ENCODE measurements at regions not wholly inside any gene's neighbourhood (a gene's known extent, or its start where the extent isn't known, plus 50 kb on each side); places are given as distances from the start of the nearest gene placed in this dataset.
"Not testable (repeated sequence)": the region's sequence is repeated elsewhere in the genome, so short reads cannot be mapped to it uniquely, and the experiment has no call there.

GRCh38 chr18:4704781-4705180 is 249.7 kb upstream of the DLGAP1 start:
- no peak for TF ChIP-seq CTCF (IDR thresholded peaks at IDR 0.05; ENCODE audit: insufficient read depth, low read length, missing control alignments)
- ChIA-PET POLR2A (no interaction called here), CTCF (no interaction called here)
- no peak overlapping the region for H3K4me3 ChIP-seq (ENCODE audit: low read depth, low read length)
- no peak for DNase-seq (ENCODE audit: low read depth, low spot score)

- H3K4me3 ChIP-seq (ENCODE audit: low read depth, low read length): no peak overlapping the region
- no peak for TF ChIP-seq CTCF (IDR thresholded peaks at IDR 0.05; ENCODE audit: insufficient read depth, low read length, missing control alignments)
- CTCF ChIA-PET: interaction anchor here (0.6 kb wide), 1 partner anchor 14 kb away, joined by 3 read pairs; no protein-coding TSS in a partner anchor
- POLR2A ChIA-PET: no interaction called here
- DNase-seq (ENCODE audit: low read depth, low spot score): no peak
Observed at GRCh38 chr18:4691836-4692235, 236.7 kb upstream of the DLGAP1 start.

GRCh38 chr18:4678685-4679084 is 223.6 kb upstream of the DLGAP1 start:
- DNase-seq (ENCODE audit: low read depth, low spot score); POLR2A ChIA-PET; H3K4me3 ChIP-seq (ENCODE audit: low read depth, low read length); CTCF ChIA-PET: not testable (repeated sequence)

GRCh38 chr18:4677006-4677405 is 221.9 kb upstream of the DLGAP1 start:
- POLR2A ChIA-PET: no interaction called here
- DNase-seq (ENCODE audit: low read depth, low spot score): no peak
- TF ChIP-seq CTCF (IDR thresholded peaks at IDR 0.05; ENCODE audit: insufficient read depth, low read length, missing control alignments): no peak
- CTCF ChIA-PET: no interaction called here
- no peak overlapping the region for H3K4me3 ChIP-seq (ENCODE audit: low read depth, low read length)

GRCh38 chr18:4672162-4672561 is 217.1 kb upstream of the DLGAP1 start:
- no peak for TF ChIP-seq CTCF (IDR thresholded peaks at IDR 0.05; ENCODE audit: insufficient read depth, low read length, missing control alignments)
- DNase-seq (ENCODE audit: low read depth, low spot score): no peak
- POLR2A ChIA-PET: no interaction called here
- CTCF ChIA-PET: no interaction called here
- H3K4me3 ChIP-seq (ENCODE audit: low read depth, low read length): no peak overlapping the region

GRCh38 chr18:4658804-4659203 is 203.7 kb upstream of the DLGAP1 start:
- ChIA-PET POLR2A (no interaction called here), CTCF (no interaction called here)
- no peak for DNase-seq (ENCODE audit: low read depth, low spot score)
- no peak for TF ChIP-seq CTCF (IDR thresholded peaks at IDR 0.05; ENCODE audit: insufficient read depth, low read length, missing control alignments)
- H3K4me3 ChIP-seq (ENCODE audit: low read depth, low read length): no peak overlapping the region

GRCh38 chr18:4653418-4653817 is 198.3 kb upstream of the DLGAP1 start:
- ChIA-PET CTCF (no interaction called here), POLR2A (no interaction called here)
- H3K4me3 ChIP-seq (ENCODE audit: low read depth, low read length): no peak overlapping the region
- TF ChIP-seq CTCF (IDR thresholded peaks at IDR 0.05; ENCODE audit: insufficient read depth, low read length, missing control alignments): no peak
- DNase-seq (ENCODE audit: low read depth, low spot score): no peak
